ENCODE measurements at regions not wholly inside any gene's neighbourhood (a gene's known extent, or its start where the extent isn't known, plus 50 kb on each side); places are given as distances from the start of the nearest gene placed in this dataset.

GRCh38 chr12:39012870-39013269, 107.5 kb upstream of the CPNE8 start:
- DNase-seq (ENCODE audit: low read depth), result no peak
- TF ChIP-seq CTCF (IDR thresholded peaks at IDR 0.05; ENCODE audit: insufficient read depth, low read depth, low read length, missing control alignments), result no peak
- no peak overlapping the region for H3K4me3 ChIP-seq (ENCODE audit: low read depth, low read length)

- TF ChIP-seq CTCF (IDR thresholded peaks at IDR 0.05; ENCODE audit: insufficient read depth, low read depth, low read length, missing control alignments), result no peak
- no peak for DNase-seq (ENCODE audit: low read depth)
- no peak overlapping the region for H3K4me3 ChIP-seq (ENCODE audit: low read depth, low read length)
Observed at GRCh38 chr12:39011166-39011565, 105.8 kb upstream of the CPNE8 start.

GRCh38 chr12:39010406-39010805, 105.0 kb upstream of the CPNE8 start:
- TF ChIP-seq CTCF (IDR thresholded peaks at IDR 0.05; ENCODE audit: insufficient read depth, low read depth, low read length, missing control alignments), result no peak
- H3K4me3 ChIP-seq (ENCODE audit: low read depth, low read length), result no peak overlapping the region
- no peak for DNase-seq (ENCODE audit: low read depth)

- no peak overlapping the region for H3K4me3 ChIP-seq (ENCODE audit: low read depth, low read length)
- TF ChIP-seq CTCF (IDR thresholded peaks at IDR 0.05; ENCODE audit: insufficient read depth, low read depth, low read length, missing control alignments), result no peak
- DNase-seq (ENCODE audit: low read depth), result no peak
Observed at GRCh38 chr12:39007619-39008018, 102.2 kb upstream of the CPNE8 start.

- H3K4me3 ChIP-seq (ENCODE audit: low read depth, low read length), result no peak overlapping the region
- TF ChIP-seq CTCF (IDR thresholded peaks at IDR 0.05; ENCODE audit: insufficient read depth, low read depth, low read length, missing control alignments), result no peak
- no peak for DNase-seq (ENCODE audit: low read depth)
Observed at GRCh38 chr12:39006286-39006685, 100.9 kb upstream of the CPNE8 start.

- TF ChIP-seq CTCF (IDR thresholded peaks at IDR 0.05; ENCODE audit: insufficient read depth, low read depth, low read length, missing control alignments), result no peak
- no peak for DNase-seq (ENCODE audit: low read depth)
- H3K4me3 ChIP-seq (ENCODE audit: low read depth, low read length), result no peak overlapping the region
Observed at GRCh38 chr12:39005671-39006070, 100.3 kb upstream of the CPNE8 start.

- H3K4me3 ChIP-seq (ENCODE audit: low read depth, low read length), result no peak overlapping the region
- TF ChIP-seq CTCF (IDR thresholded peaks at IDR 0.05; ENCODE audit: insufficient read depth, low read depth, low read length, missing control alignments), result no peak
- DNase-seq (ENCODE audit: low read depth), result peak; percentile 29
Observed at GRCh38 chr12:39003541-39004155, 98.3 kb upstream of the CPNE8 start.

Data from GM12865 (cell line).